BJ (cell line): ENCODE measurements at regions not wholly inside any gene's neighbourhood (a gene's known extent, or its start where the extent isn't known, plus 50 kb on each side); places are given as distances from the start of the nearest gene placed in this dataset.

Experiments used
- CTCF ChIA-PET: fragments of 350-600 bp; formaldehyde crosslinking; extraction: SDS; loops from one replicate; lab custom pipeline; 2021; ENCODE audit warnings: antibody characterized with exemption, inconsistent platforms; lab: Yijun Ruan, JAX
- POLR2A ChIA-PET: fragments of 300-600 bp; sonication (Branson Sonifier 250); formaldehyde crosslinking; extraction: SDS; loops from one replicate; lab custom pipeline; 2021; ENCODE audit warnings: antibody characterized with exemption; lab: Charles Lee
- DNase-seq: peaks from one replicate; pipeline ENCODE4 v3.0.0-alpha.2; 2011; ENCODE audit warnings: low read depth
- H3K27me3 ChIP-seq: 2 replicates; pipeline ENCODE4 v1.6.0; 2011; ENCODE audit warnings: low read length; ENCODE audit not compliant: control insufficient read depth, insufficient read depth
- H3K36me3 ChIP-seq: 2 replicates; pipeline ENCODE4 v1.5.1; 2011; ENCODE audit warnings: low read length; ENCODE audit not compliant: control insufficient read depth, insufficient read depth
- H3K4me3 ChIP-seq: 2 replicates; pipeline ENCODE4 v1.5.1; 2011; ENCODE audit warnings: low read depth, mild to moderate bottlenecking, control low read depth, low read length
- TF ChIP-seq, protein P1 (sequence below): IDR thresholded peaks from 2 replicates; pipeline ENCODE4 v1.5.1; 2011; ENCODE audit warnings: low read depth, mild to moderate bottlenecking, control low read depth, inconsistent platforms, low read length, moderate library complexity; ENCODE audit not compliant: insufficient read depth

DNA sequence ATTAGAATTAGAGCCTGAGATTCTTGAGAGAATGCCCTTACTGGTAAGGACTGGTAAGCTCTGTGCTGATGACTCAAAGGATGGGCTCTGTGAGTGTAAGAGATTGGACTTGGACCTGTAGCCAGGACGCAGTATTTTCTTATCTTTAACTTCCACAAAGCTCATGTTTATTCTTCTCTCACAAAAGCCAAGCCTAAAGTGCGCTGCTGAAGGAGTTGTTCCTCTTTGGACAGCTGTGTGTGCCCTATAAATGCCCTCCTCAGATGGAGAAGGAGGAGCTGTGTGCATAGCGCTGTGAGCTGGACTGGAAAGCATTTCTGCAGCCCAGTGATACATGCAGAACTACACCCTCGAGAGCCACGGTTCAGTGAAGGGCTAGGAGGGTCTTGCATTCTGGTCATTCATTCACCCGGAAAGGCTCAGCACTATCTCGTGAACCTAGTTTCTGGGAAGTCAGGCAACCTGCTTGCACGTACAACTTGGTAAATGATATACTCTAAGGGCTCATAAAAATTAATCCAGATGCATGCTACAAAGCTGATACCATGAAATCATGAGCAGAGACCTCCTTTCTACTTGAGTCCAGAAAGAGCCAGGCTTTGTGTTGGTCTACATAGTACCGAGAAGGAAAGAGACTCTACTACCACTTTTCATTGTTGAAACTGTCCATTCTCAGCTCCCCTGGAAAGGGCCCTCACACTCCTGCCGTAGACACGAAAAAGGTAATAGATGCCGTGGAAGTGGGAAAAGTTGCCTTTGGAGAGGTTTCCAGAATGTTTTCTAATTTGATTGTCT lies 103.0 kb upstream of the TBL1XR1 start:
- Histone ChIP-seq H3K27me3 (no peaks in the 10 kb centered on the region), H3K4me3 (no peak overlapping the region), H3K36me3 (no peaks in the 10 kb centered on the region)
- DNase-seq: no peak
- TF ChIP-seq, protein P1, sequence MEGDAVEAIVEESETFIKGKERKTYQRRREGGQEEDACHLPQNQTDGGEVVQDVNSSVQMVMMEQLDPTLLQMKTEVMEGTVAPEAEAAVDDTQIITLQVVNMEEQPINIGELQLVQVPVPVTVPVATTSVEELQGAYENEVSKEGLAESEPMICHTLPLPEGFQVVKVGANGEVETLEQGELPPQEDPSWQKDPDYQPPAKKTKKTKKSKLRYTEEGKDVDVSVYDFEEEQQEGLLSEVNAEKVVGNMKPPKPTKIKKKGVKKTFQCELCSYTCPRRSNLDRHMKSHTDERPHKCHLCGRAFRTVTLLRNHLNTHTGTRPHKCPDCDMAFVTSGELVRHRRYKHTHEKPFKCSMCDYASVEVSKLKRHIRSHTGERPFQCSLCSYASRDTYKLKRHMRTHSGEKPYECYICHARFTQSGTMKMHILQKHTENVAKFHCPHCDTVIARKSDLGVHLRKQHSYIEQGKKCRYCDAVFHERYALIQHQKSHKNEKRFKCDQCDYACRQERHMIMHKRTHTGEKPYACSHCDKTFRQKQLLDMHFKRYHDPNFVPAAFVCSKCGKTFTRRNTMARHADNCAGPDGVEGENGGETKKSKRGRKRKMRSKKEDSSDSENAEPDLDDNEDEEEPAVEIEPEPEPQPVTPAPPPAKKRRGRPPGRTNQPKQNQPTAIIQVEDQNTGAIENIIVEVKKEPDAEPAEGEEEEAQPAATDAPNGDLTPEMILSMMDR: no peak
- POLR2A ChIA-PET: no interaction called here
- CTCF ChIA-PET: no interaction called here

DNA sequence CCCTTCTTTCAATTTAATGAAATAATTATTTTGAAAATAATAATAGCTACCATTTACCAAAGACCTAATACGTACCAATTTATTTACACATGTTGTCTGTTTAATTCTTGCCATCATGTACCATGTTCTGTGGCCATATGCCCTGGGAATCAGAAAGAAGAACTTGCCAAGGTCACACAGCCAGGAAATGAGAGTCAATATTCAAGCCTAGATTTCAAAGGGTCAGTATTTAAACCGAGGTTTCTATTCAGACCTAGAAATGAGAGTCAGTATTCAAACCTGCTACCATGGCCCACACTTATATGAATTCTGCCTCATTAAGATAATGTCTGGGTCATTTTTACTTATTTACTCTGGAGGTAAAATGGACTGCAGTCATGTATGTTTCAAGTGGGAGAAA lies 103.6 kb upstream of the TBL1XR1 start:
- POLR2A ChIA-PET: no interaction called here
- DNase-seq: no peak
- no peak overlapping the region for H3K4me3 ChIP-seq
- TF ChIP-seq, protein P1: no peak
- CTCF ChIA-PET: no interaction called here
- no peaks in the 10 kb centered on the region for H3K27me3 ChIP-seq
- no peaks in the 10 kb centered on the region for H3K36me3 ChIP-seq

DNA sequence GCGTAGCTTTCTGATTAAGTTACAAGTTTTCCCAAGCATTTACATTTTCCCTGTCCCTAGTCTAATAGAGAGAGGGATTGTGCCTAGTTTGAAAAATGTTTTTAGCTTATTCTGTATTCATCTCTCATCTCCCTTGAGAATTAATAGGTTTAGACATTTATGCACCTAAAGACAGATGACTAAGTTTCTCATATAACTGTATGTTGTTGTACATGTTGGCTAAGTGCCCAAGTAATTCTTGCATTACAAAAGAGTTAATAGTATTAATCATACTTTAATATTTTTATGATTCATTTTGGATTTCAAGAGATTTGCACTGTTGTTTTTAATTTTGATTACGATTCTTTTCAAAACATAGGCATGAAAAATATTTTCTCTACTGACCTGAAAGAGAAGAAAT lies 109.0 kb upstream of the TBL1XR1 start:
- Histone ChIP-seq H3K27me3 (no peaks in the 10 kb centered on the region), H3K36me3 (no peaks in the 10 kb centered on the region), H3K4me3 (no peak overlapping the region)
- DNase-seq: no peak
- ChIA-PET POLR2A (no interaction called here), CTCF (no interaction called here)
- TF ChIP-seq, protein P1: no peak

DNA sequence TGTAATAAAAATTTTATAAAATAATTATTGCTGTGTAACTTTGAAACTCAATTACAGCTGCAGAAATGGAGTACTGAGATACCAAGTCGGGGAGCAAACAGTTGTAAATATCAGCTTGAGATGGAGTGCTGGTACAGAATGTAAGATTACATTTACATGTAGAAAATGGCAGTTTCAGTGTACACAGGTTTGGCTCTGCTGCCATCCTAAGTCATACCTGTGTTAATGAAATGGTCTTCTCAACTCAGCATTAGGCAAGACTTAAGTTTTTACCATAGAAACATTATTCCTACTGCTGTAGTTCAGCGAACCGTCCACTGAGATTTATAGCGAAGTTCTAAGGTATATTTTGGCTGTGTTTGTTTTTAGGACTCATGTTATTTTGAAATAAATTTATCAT lies 110.1 kb upstream of the TBL1XR1 start:
- Histone ChIP-seq H3K36me3 (no peaks in the 10 kb centered on the region), H3K4me3 (no peak overlapping the region), H3K27me3 (no peaks in the 10 kb centered on the region)
- ChIA-PET CTCF (no interaction called here), POLR2A (no interaction called here)
- DNase-seq: no peak
- TF ChIP-seq, protein P1: no peak

DNA sequence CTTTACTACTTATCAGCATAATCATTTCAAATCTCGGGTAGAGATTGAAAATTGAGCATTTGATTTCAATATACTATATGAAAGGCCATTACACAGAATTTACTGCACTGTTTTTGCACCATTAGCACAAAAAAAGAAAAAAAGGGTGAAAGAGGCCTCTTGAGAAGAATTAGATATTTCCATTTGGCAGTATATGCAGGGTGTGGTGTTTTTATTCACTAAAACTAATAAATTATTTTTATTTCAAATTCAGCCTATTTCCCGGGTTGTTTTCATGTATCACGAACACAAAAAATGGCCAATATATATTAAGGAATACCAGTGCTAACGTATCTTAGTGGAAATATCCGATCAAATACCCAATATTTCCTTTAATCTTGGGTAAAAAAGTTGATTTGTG lies 110.5 kb upstream of the TBL1XR1 start:
- ChIA-PET POLR2A (no interaction called here), CTCF (no interaction called here)
- no peaks in the 10 kb centered on the region for H3K27me3 ChIP-seq
- DNase-seq: no peak
- H3K4me3 ChIP-seq: no peak overlapping the region
- TF ChIP-seq, protein P1: no peak
- H3K36me3 ChIP-seq: no peaks in the 10 kb centered on the region
